ENCODE measurements at regions not wholly inside any gene's neighbourhood (a gene's known extent, or its start where the extent isn't known, plus 50 kb on each side); places are given as distances from the start of the nearest gene placed in this dataset.

DNA sequence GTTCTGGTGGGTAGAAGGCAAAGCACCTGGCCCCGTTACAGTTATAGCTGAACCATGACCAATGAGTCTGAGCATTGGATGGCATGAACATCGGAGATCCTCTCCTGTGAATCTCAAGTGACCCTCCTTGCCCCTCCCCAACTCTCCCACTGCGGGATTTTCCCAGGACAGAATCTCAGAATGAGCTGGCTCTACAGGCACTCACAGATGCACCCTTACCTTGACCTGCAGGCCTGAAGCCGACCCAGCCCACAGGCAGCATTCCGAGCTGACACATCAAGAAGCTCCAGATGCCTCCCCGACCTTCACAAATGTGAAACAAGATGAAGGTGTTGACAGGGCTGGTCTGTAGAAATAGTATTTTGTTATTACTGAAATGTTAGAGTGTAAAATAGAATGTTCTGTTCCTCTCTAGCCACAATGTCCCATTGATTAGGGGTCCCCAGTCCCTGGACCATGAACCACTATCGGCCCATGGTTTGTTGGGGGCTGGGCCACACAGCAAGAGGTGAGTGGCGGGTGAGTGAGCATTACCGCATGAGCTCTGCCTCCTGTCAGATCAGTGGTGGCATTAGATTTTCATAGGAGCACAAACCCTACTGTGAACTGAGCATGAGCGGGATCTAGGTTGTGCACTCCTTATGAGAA lies 263.4 kb downstream of the AUH start:
- no peak for DNase-seq (ENCODE audit: low read depth in 2 of 2)

- no peak for DNase-seq (ENCODE audit: low read depth in 2 of 2)
These were observed 262.3 kb downstream of the AUH start for GRCh38 chr9:91099436-91099835.

GRCh38 chr9:91100878-91101450 lies 260.8 kb downstream of the AUH start:
- DNase-seq (ENCODE audit: low read depth in 2 of 2), result no peak

DNA sequence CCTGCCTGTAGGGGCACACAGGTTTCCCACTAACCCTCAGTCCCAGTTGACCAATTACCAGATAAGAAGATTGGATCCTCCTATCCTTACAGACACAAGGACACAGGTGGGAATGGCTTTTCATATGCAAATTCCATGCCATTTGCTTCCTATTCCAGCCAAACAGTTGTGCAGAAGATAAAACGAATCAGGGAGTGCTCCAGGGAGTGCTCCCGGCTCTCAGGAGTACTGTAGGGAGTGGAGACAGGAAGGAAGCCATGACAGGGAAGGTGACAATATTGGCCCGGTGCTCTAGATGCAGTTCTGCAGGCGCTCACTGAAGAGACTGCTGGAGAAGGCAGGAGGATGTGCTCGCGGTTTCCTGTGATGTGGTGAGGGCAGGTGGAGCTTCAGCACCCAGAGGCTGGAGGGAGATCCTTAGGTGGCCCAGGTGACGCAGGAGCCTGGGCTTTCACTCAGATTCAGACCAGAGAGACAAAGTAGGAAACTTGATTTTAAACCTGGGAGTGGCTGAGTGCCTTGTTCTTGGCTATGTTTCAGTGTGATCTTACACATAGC lies 260.0 kb downstream of the AUH start:
- peak; percentile 26 to 44 for DNase-seq (ENCODE audit: low read depth in 2 of 2)

GRCh38 chr9:91102269-91102668 lies 259.4 kb downstream of the AUH start:
- DNase-seq (ENCODE audit: low read depth in 2 of 2), result no peak

DNA sequence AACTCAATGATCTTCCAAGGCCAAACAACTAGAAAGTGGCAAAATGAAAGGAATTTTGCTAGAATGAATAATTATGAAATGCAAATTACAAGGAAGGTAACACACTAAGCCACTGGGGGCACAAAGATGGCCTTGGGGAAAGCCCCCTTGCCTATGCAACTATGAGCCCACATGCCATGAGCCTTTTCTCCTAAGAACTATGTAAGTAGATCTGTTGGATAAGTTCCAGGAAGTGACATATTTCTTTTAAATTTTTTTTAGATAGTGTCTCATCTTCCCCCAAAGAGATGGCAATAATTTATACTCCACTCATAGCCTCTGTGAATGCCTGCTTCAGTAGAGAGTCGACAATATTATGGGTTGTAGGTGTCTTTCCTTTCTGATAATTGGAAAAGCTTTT lies 257.8 kb downstream of the AUH start:
- no peak for DNase-seq (ENCODE audit: low read depth in 2 of 2)

- DNase-seq (ENCODE audit: low read depth in 2 of 2), result no peak
These were observed 255.2 kb downstream of the AUH start for GRCh38 chr9:91106415-91107081.

DNA sequence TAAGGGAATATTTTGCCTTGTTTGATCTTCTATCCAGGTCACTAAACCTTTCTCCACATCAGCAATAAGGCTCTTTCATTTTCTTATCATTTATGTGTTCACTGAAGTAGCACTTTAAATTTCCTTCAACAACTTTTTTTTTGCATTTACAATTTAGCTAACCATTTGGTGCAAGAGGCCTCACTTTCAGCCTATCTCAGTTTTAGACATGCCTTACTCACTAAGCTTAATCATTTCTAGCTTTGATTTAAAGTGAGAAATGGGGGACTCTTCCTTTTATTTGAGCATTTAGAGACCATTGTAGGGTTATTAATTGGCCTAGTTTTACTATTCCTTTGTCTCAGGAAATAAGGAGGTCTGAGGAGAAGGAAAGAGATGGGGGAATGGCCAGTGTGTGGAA lies 250.5 kb downstream of the AUH start:
- DNase-seq (ENCODE audit: low read depth in 2 of 2), result no peak

GRCh38 chr9:91111876-91112275 lies 249.8 kb downstream of the AUH start:
- DNase-seq (ENCODE audit: low read depth in 2 of 2), result no peak

- no peak for DNase-seq (ENCODE audit: low read depth in 2 of 2)
These were observed 248.7 kb downstream of the AUH start for GRCh38 chr9:91113016-91113415.

GRCh38 chr9:91114450-91114849 lies 247.3 kb downstream of the AUH start:
- DNase-seq (ENCODE audit: low read depth in 2 of 2), result no peak

DNA sequence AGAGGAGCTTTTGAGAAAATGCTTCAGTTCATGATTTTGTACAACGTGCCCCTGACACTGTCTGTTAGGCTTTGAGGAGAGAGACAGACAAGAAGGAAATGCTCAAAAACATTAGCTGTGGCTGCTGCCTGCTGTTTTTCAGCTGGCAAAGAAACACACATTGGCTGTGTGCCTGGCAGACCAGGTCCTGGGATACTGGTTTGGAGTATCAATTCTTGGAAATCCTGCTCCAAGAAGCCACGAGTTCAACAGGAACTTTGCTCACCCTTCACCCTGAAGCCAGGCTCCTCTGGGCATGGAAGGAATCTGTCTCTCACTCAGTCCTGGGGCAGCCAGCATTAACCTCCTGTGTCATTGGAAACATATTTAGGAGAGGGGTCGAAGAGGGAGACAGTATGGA lies 245.5 kb downstream of the AUH start:
- no peak for DNase-seq (ENCODE audit: low read depth in 2 of 2)

GRCh38 chr9:91116711-91117110 lies 245.0 kb downstream of the AUH start:
- no peak for DNase-seq (ENCODE audit: low read depth in 2 of 2)

GRCh38 chr9:91117474-91117891 lies 244.2 kb downstream of the AUH start:
- DNase-seq (ENCODE audit: low read depth in 2 of 2), result no peak

DNA sequence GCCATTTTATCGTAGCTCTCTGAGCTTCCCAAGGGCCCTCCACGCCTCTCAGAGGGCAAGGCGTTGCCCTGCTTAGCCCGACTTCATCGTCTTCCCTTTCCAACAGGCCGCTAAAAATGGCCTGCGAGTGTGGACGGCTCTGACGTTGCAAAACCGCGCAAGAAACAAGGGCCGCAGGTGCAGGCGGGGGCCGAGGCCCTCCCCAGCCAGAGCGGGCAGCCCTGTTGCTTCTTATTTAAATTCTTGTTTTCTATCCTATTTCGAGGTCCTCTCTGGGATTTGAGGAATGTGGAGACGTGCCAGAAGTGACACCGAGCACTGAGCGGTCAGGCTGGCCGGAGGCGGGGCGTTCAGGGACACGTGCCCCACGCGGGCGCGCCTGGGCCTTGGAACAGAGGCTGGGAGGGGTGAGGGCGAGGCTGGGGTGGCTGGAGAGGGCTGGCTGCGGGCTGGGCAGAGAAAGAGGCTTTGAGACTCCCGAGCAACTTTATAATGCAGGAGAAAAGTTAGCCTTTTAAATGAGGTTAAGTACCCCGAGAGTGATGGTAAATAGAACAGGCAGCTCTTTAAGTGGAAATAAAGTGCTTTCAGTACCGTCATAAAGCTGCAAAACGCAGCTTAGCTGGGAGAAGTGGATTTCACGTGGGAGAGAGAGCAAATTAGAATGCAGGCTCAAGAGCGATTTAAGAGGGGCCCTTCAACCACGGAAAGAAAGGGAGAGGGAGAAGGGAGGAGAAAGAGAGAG lies 243.6 kb downstream of the AUH start:
- DNase-seq (ENCODE audit: low read depth in 2 of 2), result no peak

DNA sequence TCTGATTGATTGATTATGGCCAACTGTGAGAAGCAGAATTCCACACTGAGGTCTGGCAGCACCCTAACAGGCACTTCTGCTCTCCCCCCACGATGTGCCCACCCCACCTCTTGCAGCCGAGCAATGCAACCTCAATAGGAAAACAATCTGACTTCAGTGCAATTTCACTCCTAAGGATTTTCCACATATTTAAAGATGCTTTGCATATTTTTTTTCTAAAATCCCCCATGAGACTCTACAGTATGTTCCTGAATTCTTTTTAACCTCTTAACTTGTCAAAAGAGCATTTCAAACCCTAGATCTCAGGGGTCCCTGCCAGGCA lies 243.1 kb downstream of the AUH start:
- DNase-seq (ENCODE audit: low read depth in 2 of 2), result no peak

- no peak for DNase-seq (ENCODE audit: low read depth in 2 of 2)
These were observed 242.6 kb downstream of the AUH start for GRCh38 chr9:91119142-91119541.

GRCh38 chr9:91119679-91120078 lies 242.0 kb downstream of the AUH start:
- DNase-seq (ENCODE audit: low read depth in 2 of 2), result no peak

DNA sequence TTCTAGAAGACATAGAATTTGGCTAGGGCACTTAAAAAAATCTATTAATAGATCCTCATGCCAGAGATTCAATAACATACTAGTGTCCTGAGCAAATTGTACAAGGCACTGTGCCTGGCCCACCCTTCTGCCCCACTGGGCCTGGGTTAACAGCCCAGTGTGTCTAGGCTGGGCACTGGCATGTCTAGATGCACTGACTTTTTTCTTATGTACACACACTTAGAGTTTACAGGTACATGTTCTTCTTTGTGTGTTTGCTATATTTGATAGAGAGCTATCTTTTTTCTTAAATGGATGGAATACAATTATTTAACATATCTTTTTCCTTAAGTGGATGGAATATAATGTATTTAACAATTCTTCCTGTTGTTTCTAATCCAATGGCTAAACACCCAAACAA lies 241.5 kb downstream of the AUH start:
- DNase-seq (ENCODE audit: low read depth in 2 of 2), result no peak

- DNase-seq (ENCODE audit: low read depth in 2 of 2), result no peak
These were observed 239.0 kb downstream of the AUH start for GRCh38 chr9:91122755-91123154.

GRCh38 chr9:91126761-91127445 lies 234.8 kb downstream of the AUH start:
- no peak for DNase-seq (ENCODE audit: low read depth in 2 of 2)

DNA sequence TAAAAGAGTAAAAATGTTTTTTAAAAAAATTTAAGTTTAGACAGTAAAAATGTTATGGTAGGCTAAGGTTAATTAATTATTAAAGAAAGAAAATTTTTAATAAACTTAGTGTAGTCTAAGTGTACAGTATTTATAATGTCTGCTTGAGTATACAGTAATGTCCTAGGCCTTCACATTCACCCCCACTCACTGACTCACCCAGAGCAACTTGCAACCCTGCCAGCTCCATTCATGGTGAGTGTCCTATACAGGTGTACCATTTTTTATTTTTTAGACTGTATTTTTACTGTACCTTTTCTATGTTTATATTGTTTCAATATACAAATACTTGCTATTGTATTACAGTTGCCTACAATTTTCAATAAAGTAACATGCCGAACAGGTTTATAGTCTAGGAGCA lies 234.1 kb downstream of the AUH start:
- no peak for DNase-seq (ENCODE audit: low read depth in 2 of 2)
